GM18499 (cell line): ENCODE measurements at regions not wholly inside any gene's neighbourhood (a gene's known extent, or its start where the extent isn't known, plus 50 kb on each side); places are given as distances from the start of the nearest gene placed in this dataset.
"Not testable (repeated sequence)": the region's sequence is repeated elsewhere in the genome, so short reads cannot be mapped to it uniquely, and the experiment has no call there.

ENCODE experiments used
- ATAC-seq: cut with Tn5 transposase; IDR thresholded peaks from one replicate; pipeline ENCODE4 v1.9.1; 2021; ENCODE audit warnings: moderate number of reproducible peaks; ENCODE audit not compliant: insufficient read depth, unreplicated experiment

GRCh38 chr18:55925772-55926171, 337.8 kb upstream of the TCF4 start:
- ATAC-seq, result no peak

- ATAC-seq, result no peak
Measured at GRCh38 chr18:55920063-55920462, 332.1 kb upstream of the TCF4 start.

GRCh38 chr18:55918444-55918843, 330.5 kb upstream of the TCF4 start:
- ATAC-seq, result no peak

GRCh38 chr18:55912919-55913318, 324.9 kb upstream of the TCF4 start:
- no peak for ATAC-seq

GRCh38 chr18:55912071-55912470, 324.1 kb upstream of the TCF4 start:
- ATAC-seq, result no peak

- no peak for ATAC-seq
Measured at GRCh38 chr18:55910296-55910695, 322.3 kb upstream of the TCF4 start.

GRCh38 chr18:55908901-55909366, 320.9 kb upstream of the TCF4 start:
- ATAC-seq, result no peak

- ATAC-seq, result no peak
Measured at GRCh38 chr18:55907453-55908175, 319.6 kb upstream of the TCF4 start.

- ATAC-seq, result no peak
Measured at GRCh38 chr18:55906536-55906935, 318.5 kb upstream of the TCF4 start.

- no peak for ATAC-seq
Measured at GRCh38 chr18:55903911-55904310, 315.9 kb upstream of the TCF4 start.

- ATAC-seq, result no peak
Measured at GRCh38 chr18:55900380-55900779, 312.4 kb upstream of the TCF4 start.

- no peak for ATAC-seq
Measured at GRCh38 chr18:55897091-55897689, 309.2 kb upstream of the TCF4 start.

- no peak for ATAC-seq
Measured at GRCh38 chr18:55893948-55894347, 306.0 kb upstream of the TCF4 start.

- ATAC-seq, result not testable (repeated sequence)
Measured at GRCh38 chr18:55892862-55893813, 305.1 kb upstream of the TCF4 start.

GRCh38 chr18:55886886-55887285, 298.9 kb upstream of the TCF4 start:
- ATAC-seq, result no peak

- no peak for ATAC-seq
Measured at GRCh38 chr18:55884498-55884897, 296.5 kb upstream of the TCF4 start.

- ATAC-seq, result no peak
Measured at GRCh38 chr18:55880617-55881016, 292.6 kb upstream of the TCF4 start.

GRCh38 chr18:55879331-55879730, 291.3 kb upstream of the TCF4 start:
- ATAC-seq, result no peak

- no peak for ATAC-seq
Measured at GRCh38 chr18:55878224-55878623, 290.2 kb upstream of the TCF4 start.

- ATAC-seq, result no peak
Measured at GRCh38 chr18:55877321-55877720, 289.3 kb upstream of the TCF4 start.

GRCh38 chr18:55876254-55876653, 288.3 kb upstream of the TCF4 start:
- no peak for ATAC-seq
